ENCODE measurements at regions not wholly inside any gene's neighbourhood (a gene's known extent, or its start where the extent isn't known, plus 50 kb on each side); places are given as distances from the start of the nearest gene placed in this dataset.
"Not testable (repeated sequence)": the region's sequence is repeated elsewhere in the genome, so short reads cannot be mapped to it uniquely, and the experiment has no call there.

GRCh38 chr18:60892855-60893254, 440.4 kb upstream of the CDH20 start:
- no peak for DNase-seq (ENCODE audit: low spot score)

- DNase-seq (ENCODE audit: low spot score), result no peak
Observed at GRCh38 chr18:60893355-60894097, 439.7 kb upstream of the CDH20 start.

- DNase-seq (ENCODE audit: low spot score), result no peak
Observed at GRCh38 chr18:60894254-60894945, 438.8 kb upstream of the CDH20 start.

- no peak for DNase-seq (ENCODE audit: low spot score)
Observed at GRCh38 chr18:60895181-60895580, 438.0 kb upstream of the CDH20 start.

GRCh38 chr18:60898111-60898510, 435.1 kb upstream of the CDH20 start:
- no peak for DNase-seq (ENCODE audit: low spot score)

- DNase-seq (ENCODE audit: low spot score), result peak; percentile 4
Observed at GRCh38 chr18:60905699-60906098, 427.5 kb upstream of the CDH20 start.

GRCh38 chr18:60910534-60910933, 422.7 kb upstream of the CDH20 start:
- DNase-seq (ENCODE audit: low spot score), result no peak

GRCh38 chr18:60911504-60911903, 421.7 kb upstream of the CDH20 start:
- DNase-seq (ENCODE audit: low spot score), result no peak

- no peak for DNase-seq (ENCODE audit: low spot score)
Observed at GRCh38 chr18:60915160-60915559, 418.1 kb upstream of the CDH20 start.

GRCh38 chr18:60918862-60919261, 414.4 kb upstream of the CDH20 start:
- not testable (repeated sequence) for DNase-seq (ENCODE audit: low spot score)

GRCh38 chr18:60925892-60926291, 407.3 kb upstream of the CDH20 start:
- no peak for DNase-seq (ENCODE audit: low spot score)

- DNase-seq (ENCODE audit: low spot score), result no peak
Observed at GRCh38 chr18:60929966-60930365, 403.3 kb upstream of the CDH20 start.

- no peak for DNase-seq (ENCODE audit: low spot score)
Observed at GRCh38 chr18:60935041-60935910, 398.0 kb upstream of the CDH20 start.

GRCh38 chr18:60936101-60936500, 397.1 kb upstream of the CDH20 start:
- no peak for DNase-seq (ENCODE audit: low spot score)

GRCh38 chr18:60943297-60943696, 389.9 kb upstream of the CDH20 start:
- no peak for DNase-seq (ENCODE audit: low spot score)

- DNase-seq (ENCODE audit: low spot score), result no peak
Observed at GRCh38 chr18:60950634-60951033, 382.6 kb upstream of the CDH20 start.

GRCh38 chr18:60951091-60951490, 382.1 kb upstream of the CDH20 start:
- no peak for DNase-seq (ENCODE audit: low spot score)

- no peak for DNase-seq (ENCODE audit: low spot score)
Observed at GRCh38 chr18:60962625-60963024, 370.6 kb upstream of the CDH20 start.

GRCh38 chr18:60965856-60966255, 367.4 kb upstream of the CDH20 start:
- DNase-seq (ENCODE audit: low spot score), result no peak

GRCh38 chr18:60966876-60967275, 366.4 kb upstream of the CDH20 start:
- DNase-seq (ENCODE audit: low spot score), result no peak

- DNase-seq (ENCODE audit: low spot score), result no peak
Observed at GRCh38 chr18:60975420-60975819, 357.8 kb upstream of the CDH20 start.

GRCh38 chr18:60976976-60977375, 356.3 kb upstream of the CDH20 start:
- DNase-seq (ENCODE audit: low spot score), result no peak

GRCh38 chr18:60978338-60978737, 354.9 kb upstream of the CDH20 start:
- peak; percentile 95 for DNase-seq (ENCODE audit: low spot score)

Data from kidney capillary endothelial cell (primary cell).